T-cell (primary cell): ENCODE measurements at regions not wholly inside any gene's neighbourhood (a gene's known extent, or its start where the extent isn't known, plus 50 kb on each side); places are given as distances from the start of the nearest gene placed in this dataset.

Experiments used
- ATAC-seq, 4 experiments: fragments of 200-7000 bp in 3 of 4; fragments of 150-1000 bp in 1 of 4; cut with Tn5 transposase; replicated peaks in 1 of 4; 1 replicate in 3 of 4; 2 replicates in 1 of 4; pipeline ENCODE4 v1.10.0; 2021; ENCODE audit warnings: moderate library complexity in 3 of 4, mild to moderate bottlenecking in 2 of 4, moderate number of reproducible peaks in 1 of 4
- CTCF ChIA-PET, 2 donors: fragments of 300-600 bp; sonication (Branson Sonifier 250); formaldehyde crosslinking; loops; one replicate each; lab custom pipeline; 2022; ENCODE audit warnings: antibody characterized with exemption in 2 of 2; lab: Charles Lee
- POLR2A ChIA-PET, 2 donors: fragments of 300-600 bp; sonication (Branson Sonifier 250); formaldehyde crosslinking; loops; one replicate each; lab custom pipeline; 2022; ENCODE audit warnings: antibody characterized with exemption in 2 of 2; lab: Charles Lee
- DNase-seq, 35 experiments: peaks; one replicate each; pipeline versions ENCODE4 v3.0.0 to v3.0.0-alpha.2; 2013 to 2023
- H3K27ac ChIP-seq: one replicate; pipeline ENCODE4 v1.5.1; 2013; ENCODE audit warnings: low read length
- H3K27me3 ChIP-seq, 2 experiments: replicated peaks in 1 of 2; 1 replicate in 1 of 2; 2 replicates in 1 of 2; pipeline versions ENCODE4 v1.6.1 to v1.7.0; 2013; ENCODE audit warnings: low read length in 1 of 2, mixed read lengths in 1 of 2; ENCODE audit not compliant: control insufficient read depth in 2 of 2, insufficient read depth in 2 of 2; ENCODE audit errors: extremely low read depth in 1 of 2
- H3K36me3 ChIP-seq, 2 donors: 1 replicate in 1 of 2; 2 replicates in 1 of 2; pipeline versions ENCODE4 v1.6.1 to v1.7.0; 2013; ENCODE audit warnings: low read length in 1 of 2; ENCODE audit not compliant: control insufficient read depth in 2 of 2, insufficient read depth in 1 of 2; ENCODE audit errors: extremely low read depth in 1 of 2
- H3K4me1 ChIP-seq, 2 experiments: 1 replicate in 1 of 2; 2 replicates in 1 of 2; pipeline versions ENCODE4 v1.6.1 to v1.7.0; 2013; ENCODE audit warnings: low read length in 2 of 2, mixed read lengths in 1 of 2; ENCODE audit not compliant: insufficient read depth in 2 of 2, control insufficient read depth in 1 of 2; ENCODE audit errors: extremely low read depth in 1 of 2
- H3K4me3 ChIP-seq, 2 donors: 1 replicate in 1 of 2; 2 replicates in 1 of 2; pipeline versions ENCODE4 v1.5.1 to v1.7.0; 2013; ENCODE audit warnings: mild to moderate bottlenecking in 2 of 2, low read length in 1 of 2, moderate library complexity in 1 of 2; ENCODE audit not compliant: control insufficient read depth in 1 of 2; ENCODE audit errors: extremely low read depth in 1 of 2
- H3K9me3 ChIP-seq: 2 replicates; pipeline ENCODE4 v1.7.0; 2013
- H3K27ac Mint-ChIP-seq, 2 donors: one replicate each; pipeline ENCODE4 v1.8.0; 2020 to 2021; ENCODE audit warnings: mild to moderate bottlenecking in 2 of 2, mixed read lengths in 2 of 2
- H3K27me3 Mint-ChIP-seq, 2 donors: one replicate each; pipeline ENCODE4 v1.8.0; 2021 to 2022; ENCODE audit warnings: mixed read lengths in 2 of 2
- H3K36me3 Mint-ChIP-seq: one replicate; pipeline ENCODE4 v1.8.0; 2021; ENCODE audit warnings: mixed read lengths
- H3K4me1 Mint-ChIP-seq, 3 donors: one replicate each; pipeline ENCODE4 v1.8.0; 2020 to 2022; ENCODE audit warnings: mixed read lengths in 3 of 3, mild to moderate bottlenecking in 1 of 3
- H3K4me3 Mint-ChIP-seq, 3 donors: one replicate each; pipeline ENCODE4 v1.8.0; 2020 to 2022; ENCODE audit warnings: mild to moderate bottlenecking in 3 of 3, mixed read lengths in 3 of 3, moderate library complexity in 3 of 3
- H3K9me3 Mint-ChIP-seq, 3 donors: one replicate each; pipeline ENCODE4 v1.8.0; 2020 to 2022; ENCODE audit warnings: mixed read lengths in 3 of 3
- WGBS: methylation state at CpG from one replicate; pipeline ENCODE4 v1.1.5; 2013; ENCODE audit warnings: missing lambda C conversion rate; ENCODE audit not compliant: insufficient coverage; 5-methylcytosine and 5-hydroxymethylcytosine counted together

DNA sequence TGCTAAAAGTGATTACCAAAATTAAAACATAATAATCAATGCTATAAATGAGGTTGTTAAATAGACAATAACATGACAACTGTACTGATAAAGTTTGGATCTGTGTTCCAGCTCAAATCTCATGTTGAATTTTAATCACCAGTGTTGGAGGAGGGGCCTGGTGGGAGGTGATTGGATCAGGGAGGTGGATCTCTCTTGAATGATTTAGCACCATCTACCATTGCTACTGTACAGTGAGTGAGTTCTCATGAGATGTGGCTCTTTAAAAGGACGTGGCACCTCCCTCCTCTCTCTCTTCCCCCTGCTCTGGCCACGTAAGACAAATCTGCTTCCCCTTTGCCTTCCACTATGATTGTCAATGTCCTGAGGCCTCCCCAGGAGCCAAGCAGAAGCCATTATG lies 77.5 kb downstream of the HTR5A start:
- WGBS: 0% methylated on average over 1 of the region's 2 CpGs
- H3K27ac Mint-ChIP-seq: no peak overlapping the region
- CTCF ChIA-PET: no interaction called here
- POLR2A ChIA-PET: no interaction called here
- H3K4me1 Mint-ChIP-seq: no peaks in the 10 kb centered on the region
- H3K36me3 Mint-ChIP-seq: no peaks in the 10 kb centered on the region
- no peaks in the 10 kb centered on the region for H3K36me3 ChIP-seq
- H3K4me1 ChIP-seq: no peaks in the 10 kb centered on the region
- DNase-seq (no peak), ATAC-seq (no peak)
- peaks cover 16 to 24% of the 10 kb centered on the region in 2 donors for H3K27me3 Mint-ChIP-seq
- H3K4me3 Mint-ChIP-seq: no peak overlapping the region
- no peak overlapping the region for H3K4me3 ChIP-seq
- no peaks in the 10 kb centered on the region for H3K9me3 ChIP-seq
- H3K27ac ChIP-seq: no peak overlapping the region
- peaks cover 0 to 6% (median 6%) of the 10 kb centered on the region in 3 donors for H3K9me3 Mint-ChIP-seq
- H3K27me3 ChIP-seq: peaks cover 0 to 16% of the 10 kb centered on the region in 2 experiments

DNA sequence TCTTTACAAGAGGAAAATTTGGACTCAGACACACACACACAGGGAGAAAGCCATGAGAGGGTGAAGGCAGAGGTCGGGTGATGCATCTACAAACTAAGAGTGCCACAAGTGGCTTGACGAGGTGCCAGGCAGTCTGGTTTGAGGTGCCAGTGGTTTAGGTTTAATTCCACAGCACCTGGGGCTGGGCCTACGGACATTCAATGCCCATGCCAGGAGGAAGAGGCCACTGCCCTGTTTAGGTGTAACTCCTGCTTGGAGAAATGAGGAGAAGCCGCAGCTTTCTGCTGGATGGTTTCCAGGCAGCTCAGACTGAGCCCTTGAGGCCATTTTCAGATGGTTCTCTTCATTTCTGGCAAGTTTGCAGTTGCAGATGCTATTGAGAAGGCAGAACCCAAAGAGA lies 83.6 kb downstream of the HTR5A start:
- Mint-ChIP-seq H3K4me1 (no peaks in the 10 kb centered on the region), H3K27me3 (peaks cover 0 to 21% of the 10 kb centered on the region in 2 donors), H3K27ac (no peak overlapping the region), H3K9me3 (peaks cover 3 to 10% (median 6%) of the 10 kb centered on the region in 3 donors), H3K36me3 (no peaks in the 10 kb centered on the region), H3K4me3 (no peak overlapping the region)
- H3K27ac ChIP-seq: no peak overlapping the region
- peaks cover 0 to 23% of the 10 kb centered on the region in 2 experiments for H3K27me3 ChIP-seq
- no peaks in the 10 kb centered on the region for H3K4me1 ChIP-seq
- ChIA-PET CTCF (no interaction called here), POLR2A (no interaction called here)
- 60% methylated on average over 3 of the region's 4 CpGs for WGBS
- no peak for ATAC-seq
- H3K36me3 ChIP-seq: no peaks in the 10 kb centered on the region
- DNase-seq: no peak
- no peaks in the 10 kb centered on the region for H3K9me3 ChIP-seq
- H3K4me3 ChIP-seq: no peak overlapping the region

DNA sequence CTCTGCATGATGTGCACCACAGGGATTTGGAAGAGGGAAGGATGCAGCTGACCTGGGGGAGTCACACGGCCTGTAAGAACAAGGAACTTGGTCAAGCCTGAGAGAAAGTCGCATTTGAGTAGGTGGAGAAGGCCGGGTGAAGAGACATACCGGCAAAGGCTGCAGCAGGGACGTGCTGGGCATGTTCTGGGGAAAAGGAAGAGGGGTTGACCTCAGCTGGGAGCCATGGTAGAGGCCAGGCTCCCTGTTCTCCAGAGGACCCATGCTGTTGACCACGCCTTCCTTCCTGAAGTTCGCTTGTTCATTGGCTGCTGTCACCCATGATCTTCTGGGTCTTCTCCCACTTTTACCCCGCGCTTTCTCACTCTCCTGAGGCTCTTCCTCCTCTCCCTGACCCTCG lies 84.5 kb downstream of the HTR5A start:
- H3K27ac Mint-ChIP-seq: no peak overlapping the region
- H3K27me3 ChIP-seq: peaks cover 0 to 23% of the 10 kb centered on the region in 2 experiments
- H3K27ac ChIP-seq: no peak overlapping the region
- H3K4me1 Mint-ChIP-seq: no peaks in the 10 kb centered on the region
- H3K4me3 Mint-ChIP-seq: no peak overlapping the region
- H3K4me3 ChIP-seq: no peak overlapping the region
- H3K27me3 Mint-ChIP-seq: peaks cover 0 to 21% of the 10 kb centered on the region in 2 donors
- H3K9me3 ChIP-seq: no peaks in the 10 kb centered on the region
- WGBS: 60% methylated on average over 5 of the region's 10 CpGs
- H3K9me3 Mint-ChIP-seq: peaks cover 3 to 12% (median 6%) of the 10 kb centered on the region in 3 donors
- no peaks in the 10 kb centered on the region for H3K4me1 ChIP-seq
- H3K36me3 Mint-ChIP-seq: no peaks in the 10 kb centered on the region
- no peaks in the 10 kb centered on the region for H3K36me3 ChIP-seq
- ChIA-PET POLR2A (no interaction called here), CTCF (no interaction called here)
- ATAC-seq: no peak
- DNase-seq: no peak

DNA sequence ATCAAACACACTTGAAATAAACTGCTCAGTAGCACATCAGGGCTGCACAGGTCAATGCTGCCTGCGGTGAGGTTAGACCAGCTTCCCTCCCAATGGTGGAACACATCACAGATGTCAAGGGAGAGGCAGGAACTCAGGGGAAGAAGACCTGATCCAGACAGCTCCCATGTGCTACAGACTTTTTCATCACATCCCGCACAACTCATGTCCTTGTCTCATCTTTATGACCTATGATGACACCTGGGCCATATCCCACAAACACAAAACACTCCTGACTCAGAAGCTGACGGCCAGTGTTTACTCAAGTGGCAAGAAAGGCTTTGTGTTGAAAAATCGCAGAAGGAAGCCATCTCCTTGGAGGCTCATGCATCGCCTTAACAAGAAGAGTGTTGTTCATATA lies 91.6 kb downstream of the HTR5A start:
- CTCF ChIA-PET: no interaction called here

DNA sequence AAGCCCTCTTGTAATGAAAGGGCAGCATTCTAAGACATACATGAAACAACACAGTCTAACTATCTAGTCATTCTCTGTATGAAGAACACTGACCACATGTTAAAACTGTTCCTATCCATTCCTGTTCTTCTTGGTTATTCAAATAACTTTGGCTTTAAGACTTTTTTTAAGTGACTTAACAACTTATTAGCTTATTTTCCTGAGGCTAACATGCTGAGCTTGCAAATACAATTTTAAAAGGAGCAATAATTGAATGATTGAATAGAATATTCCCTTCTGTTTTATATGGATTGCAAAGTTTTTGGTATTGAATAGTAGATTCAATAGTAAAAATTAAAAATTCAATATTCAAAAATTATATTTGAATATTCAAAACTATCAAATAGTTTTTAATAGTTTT lies 92.3 kb downstream of the HTR5A start:
- no peak overlapping the region for H3K27ac Mint-ChIP-seq
- ChIA-PET CTCF (no interaction called here), POLR2A (no interaction called here)
- H3K9me3 Mint-ChIP-seq: peaks cover 0 to 5% (median 0%) of the 10 kb centered on the region in 3 donors
- no peak for DNase-seq
- Histone ChIP-seq H3K4me3 (no peak overlapping the region), H3K36me3 (no peaks in the 10 kb centered on the region), H3K4me1 (no peaks in the 10 kb centered on the region), H3K27me3 (peaks cover 2 to 6% of the 10 kb centered on the region in 2 experiments), H3K9me3 (no peaks in the 10 kb centered on the region), H3K27ac (no peak overlapping the region)
- H3K27me3 Mint-ChIP-seq: peaks cover 10 to 18% of the 10 kb centered on the region in 2 donors
- H3K4me1 Mint-ChIP-seq: no peaks in the 10 kb centered on the region
- ATAC-seq: no peak
- no peak overlapping the region for H3K4me3 Mint-ChIP-seq
- H3K36me3 Mint-ChIP-seq: no peaks in the 10 kb centered on the region

More for the DNA sequence above, 91.6 kb downstream of the HTR5A start:
- Histone ChIP-seq H3K4me3 (no peak overlapping the region), H3K9me3 (no peaks in the 10 kb centered on the region), H3K27me3 (peaks cover 2 to 5% of the 10 kb centered on the region in 2 experiments), H3K4me1 (no peaks in the 10 kb centered on the region), H3K36me3 (no peaks in the 10 kb centered on the region), H3K27ac (no peak overlapping the region)
- no peaks in the 10 kb centered on the region for H3K36me3 Mint-ChIP-seq
- H3K27me3 Mint-ChIP-seq: peaks cover 10 to 21% of the 10 kb centered on the region in 2 donors
- POLR2A ChIA-PET: no interaction called here
- H3K4me1 Mint-ChIP-seq: no peaks in the 10 kb centered on the region
- ATAC-seq: no peak
- 78% methylated on average over 1 of the region's 5 CpGs for WGBS
- H3K27ac Mint-ChIP-seq: no peak overlapping the region
- no peak for DNase-seq
- H3K4me3 Mint-ChIP-seq: no peak overlapping the region
- peaks cover 0 to 5% (median 0%) of the 10 kb centered on the region in 3 donors for H3K9me3 Mint-ChIP-seq

DNA sequence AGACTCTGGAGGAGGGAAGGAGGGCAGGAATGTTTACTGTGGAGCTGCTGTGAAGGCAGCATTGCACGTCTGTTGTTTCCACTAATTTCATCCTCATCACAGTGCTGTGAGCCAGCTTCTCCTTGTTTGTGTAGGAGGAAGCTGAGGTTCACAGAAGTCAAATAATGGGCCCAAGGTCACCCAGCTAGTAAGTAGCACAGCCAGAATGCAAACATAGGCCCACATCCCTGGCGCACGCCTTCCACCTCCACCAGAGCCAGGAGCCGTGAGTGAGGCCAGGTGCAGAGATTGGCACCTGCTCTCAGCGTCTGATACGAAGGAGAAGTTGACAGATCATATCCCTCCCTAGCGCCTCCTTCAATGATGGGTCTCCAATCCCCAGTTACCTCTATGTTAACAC lies 93.6 kb downstream of the HTR5A start:
- Mint-ChIP-seq H3K4me3 (no peak overlapping the region), H3K9me3 (peaks cover 0 to 2% (median 0%) of the 10 kb centered on the region in 3 donors), H3K27ac (no peak overlapping the region), H3K4me1 (no peaks in the 10 kb centered on the region), H3K36me3 (no peaks in the 10 kb centered on the region), H3K27me3 (peaks cover 10 to 22% of the 10 kb centered on the region in 2 donors)
- H3K4me1 ChIP-seq: no peaks in the 10 kb centered on the region
- H3K36me3 ChIP-seq: no peaks in the 10 kb centered on the region
- 88% methylated on average over 5 of the region's 7 CpGs for WGBS
- H3K27ac ChIP-seq: no peak overlapping the region
- ATAC-seq (no peak), DNase-seq (no peak)
- H3K27me3 ChIP-seq: peaks cover 2 to 17% of the 10 kb centered on the region in 2 experiments
- H3K4me3 ChIP-seq: no peak overlapping the region
- no peaks in the 10 kb centered on the region for H3K9me3 ChIP-seq
- ChIA-PET CTCF (no interaction called here), POLR2A (no interaction called here)

DNA sequence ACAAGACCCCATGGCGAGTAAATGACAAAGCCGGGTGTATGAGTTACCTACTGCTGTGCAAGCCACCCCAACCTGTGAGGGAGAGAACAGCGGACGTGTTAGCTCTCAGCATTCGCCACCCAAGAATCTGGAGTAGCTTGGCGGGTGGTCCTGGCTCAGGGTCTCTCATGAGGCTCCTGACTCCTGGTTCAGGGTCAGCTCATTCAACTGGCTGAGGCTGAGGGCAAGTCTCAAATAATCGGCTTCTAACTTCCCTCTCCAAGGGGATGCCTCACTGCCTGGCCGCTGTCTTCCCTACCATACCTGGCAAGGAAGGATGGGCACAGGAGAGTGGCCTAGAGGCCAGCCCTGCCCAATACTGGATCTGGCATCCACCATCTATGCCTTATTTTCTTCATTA lies 94.2 kb downstream of the HTR5A start:
- CTCF ChIA-PET: no interaction called here
- Histone ChIP-seq H3K27ac (no peak overlapping the region), H3K36me3 (no peaks in the 10 kb centered on the region), H3K27me3 (peaks cover 2 to 22% of the 10 kb centered on the region in 2 experiments), H3K4me1 (no peaks in the 10 kb centered on the region), H3K4me3 (no peak overlapping the region), H3K9me3 (no peaks in the 10 kb centered on the region)
- POLR2A ChIA-PET: no interaction called here
- no peak overlapping the region for H3K4me3 Mint-ChIP-seq
- WGBS: 96% methylated on average over 4 of the region's 8 CpGs
- no peak for ATAC-seq
- H3K36me3 Mint-ChIP-seq: no peaks in the 10 kb centered on the region
- H3K9me3 Mint-ChIP-seq: no peaks in the 10 kb centered on the region
- H3K4me1 Mint-ChIP-seq: no peaks in the 10 kb centered on the region
- no peak for DNase-seq
- no peak overlapping the region for H3K27ac Mint-ChIP-seq
- peaks cover 10 to 26% of the 10 kb centered on the region in 2 donors for H3K27me3 Mint-ChIP-seq
